ENCODE measurements at regions not wholly inside any gene's neighbourhood (a gene's known extent, or its start where the extent isn't known, plus 50 kb on each side); places are given as distances from the start of the nearest gene placed in this dataset.
A peak's percentile ranks its signal among the peaks of the same experiment; 100 is the strongest.

DNA sequence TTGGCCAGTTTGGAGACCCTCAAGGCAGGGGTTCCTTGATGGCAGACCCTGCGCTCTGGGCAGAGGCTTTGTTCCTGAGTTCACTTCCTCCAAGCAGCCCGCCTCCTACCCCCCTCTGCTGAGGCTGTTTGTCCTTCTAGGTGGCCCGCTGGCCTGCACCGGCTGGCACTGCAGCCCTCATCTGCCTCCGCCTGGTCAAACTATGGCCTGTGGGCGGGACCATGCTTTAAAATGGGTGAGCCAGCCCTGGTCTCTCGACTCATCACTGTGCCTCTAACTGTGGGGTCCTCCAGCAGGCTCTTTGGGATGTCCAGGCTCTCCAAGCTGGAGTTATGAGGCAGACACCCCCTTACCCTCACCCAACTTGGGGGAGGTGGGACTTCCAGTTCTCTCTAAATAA lies 78.9 kb upstream of the SLC22A11 start:
- no peak for ATAC-seq
- peaks cover 56% of the 10 kb centered on the region for H3K27me3 Mint-ChIP-seq
- H3K9me3 Mint-ChIP-seq: no peaks in the 10 kb centered on the region
- H3K4me1 Mint-ChIP-seq: no peaks in the 10 kb centered on the region
- H3K36me3 Mint-ChIP-seq: no peaks in the 10 kb centered on the region
- H3K27ac Mint-ChIP-seq: no peak overlapping the region
- H3K4me3 Mint-ChIP-seq: no peak overlapping the region

DNA sequence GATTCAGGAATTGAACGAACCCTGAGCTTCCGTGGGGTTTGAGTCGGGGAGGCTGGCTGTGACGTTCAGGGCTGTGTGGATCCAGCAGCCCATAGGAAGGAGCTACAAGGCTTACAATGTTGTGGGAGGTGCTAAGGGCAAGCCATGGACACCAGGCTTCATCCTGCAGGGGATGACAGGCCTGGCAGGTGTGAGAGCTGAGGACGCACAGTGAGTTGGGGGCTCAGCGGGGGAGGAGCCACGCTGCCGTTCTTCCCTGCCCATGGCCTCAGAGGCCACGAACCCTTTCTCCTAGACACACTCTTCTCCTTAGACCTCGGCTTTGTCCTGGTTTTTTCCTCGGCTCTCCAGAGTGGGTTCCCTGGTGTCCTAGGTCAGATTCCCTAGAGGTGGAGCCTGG lies 78.1 kb upstream of the SLC22A11 start:
- H3K36me3 Mint-ChIP-seq: no peaks in the 10 kb centered on the region
- H3K4me3 Mint-ChIP-seq: no peak overlapping the region
- H3K27ac Mint-ChIP-seq: no peak overlapping the region
- H3K4me1 Mint-ChIP-seq: no peaks in the 10 kb centered on the region
- ATAC-seq: no peak
- H3K27me3 Mint-ChIP-seq: peaks cover 52% of the 10 kb centered on the region
- H3K9me3 Mint-ChIP-seq: no peaks in the 10 kb centered on the region

DNA sequence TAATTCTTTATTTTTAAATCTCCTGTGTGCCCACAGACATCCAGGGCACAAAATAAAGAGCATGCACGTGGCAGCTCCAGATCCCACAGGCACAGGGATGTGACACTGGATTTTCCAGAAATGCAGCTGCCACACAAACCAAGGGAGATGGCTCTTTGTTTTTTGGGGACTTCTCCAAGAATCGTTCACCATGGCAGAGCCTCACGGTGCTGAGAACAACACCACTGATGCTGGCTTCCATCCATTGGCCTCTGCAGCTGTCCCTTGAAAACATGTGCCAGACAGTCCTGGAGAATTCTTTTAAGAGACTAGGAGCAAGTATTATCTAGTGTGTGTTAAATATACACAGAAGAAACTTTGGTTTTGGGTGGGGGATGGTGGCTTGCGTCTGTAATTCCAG lies 73.2 kb upstream of the SLC22A11 start:
- Mint-ChIP-seq H3K27ac (no peak overlapping the region), H3K9me3 (no peaks in the 10 kb centered on the region), H3K36me3 (no peaks in the 10 kb centered on the region), H3K4me1 (no peaks in the 10 kb centered on the region), H3K27me3 (peaks cover 46% of the 10 kb centered on the region), H3K4me3 (no peak overlapping the region)
- no peak for ATAC-seq

DNA sequence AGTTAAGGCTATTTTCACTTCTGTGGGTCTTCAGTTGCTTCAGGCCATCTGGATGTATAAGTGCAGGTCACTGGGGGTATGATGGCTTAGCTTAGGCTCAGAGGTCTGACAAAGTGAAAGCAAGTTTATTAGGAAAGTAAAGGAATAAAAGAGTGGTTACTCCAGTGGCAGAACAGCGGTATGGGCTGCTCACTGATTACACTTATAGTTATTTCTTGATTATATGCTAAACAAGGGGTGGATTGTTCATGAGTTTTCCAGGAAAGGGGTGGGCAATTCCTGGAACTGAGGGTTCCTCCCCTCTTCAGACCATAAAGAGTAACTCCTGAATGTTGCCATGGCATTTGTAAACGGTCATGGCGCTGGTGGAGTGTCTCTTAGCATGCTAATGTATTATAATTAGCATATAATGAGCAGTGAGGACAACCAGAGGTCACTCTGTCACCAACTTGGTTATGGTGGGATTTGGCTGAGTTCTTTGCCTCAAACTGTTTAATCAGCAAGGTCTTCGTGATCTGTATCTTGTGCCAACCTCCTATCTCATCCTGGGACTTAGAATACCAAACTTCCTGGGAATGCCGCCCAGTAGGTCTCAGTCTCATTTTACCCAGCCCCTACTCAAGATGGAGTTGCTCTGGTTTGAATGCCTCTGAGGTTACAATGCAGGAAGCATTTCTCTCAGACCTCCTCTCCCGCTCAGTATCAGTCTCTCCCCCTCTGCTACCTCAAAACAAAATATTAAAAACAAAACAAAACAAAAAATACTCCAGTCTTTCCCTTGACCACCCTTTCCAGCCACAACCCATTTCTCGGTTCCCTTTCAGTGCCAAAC lies 71.3 kb upstream of the SLC22A11 start:
- Mint-ChIP-seq H3K36me3 (no peaks in the 10 kb centered on the region), H3K9me3 (no peaks in the 10 kb centered on the region), H3K27ac (no peak overlapping the region), H3K27me3 (peaks cover 36% of the 10 kb centered on the region), H3K4me3 (no peak overlapping the region), H3K4me1 (peaks cover 2% of the 10 kb centered on the region)
- ATAC-seq: no peak

DNA sequence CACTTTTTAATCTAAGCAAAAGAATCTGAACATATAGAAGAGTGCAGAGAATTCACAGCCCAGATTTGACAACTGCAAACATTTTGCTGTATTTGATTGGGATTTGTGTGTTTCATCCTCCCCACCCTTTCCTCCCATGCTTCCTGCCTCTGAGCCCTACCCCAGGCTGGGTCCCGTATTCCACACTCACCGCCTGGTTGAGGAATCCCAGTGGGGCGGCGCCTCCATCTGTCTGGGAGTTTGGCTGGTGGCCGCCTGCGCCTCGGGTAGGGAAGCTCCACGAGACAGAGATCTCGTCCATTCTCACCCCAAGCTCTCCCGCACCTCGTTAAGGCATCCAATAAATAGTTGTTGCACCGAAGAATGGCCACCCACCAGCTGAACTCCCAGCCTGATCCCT lies 70.7 kb upstream of the SLC22A11 start:
- Mint-ChIP-seq H3K27me3 (peaks cover 43% of the 10 kb centered on the region), H3K4me3 (no peak overlapping the region), H3K27ac (no peak overlapping the region), H3K36me3 (no peaks in the 10 kb centered on the region), H3K9me3 (no peaks in the 10 kb centered on the region), H3K4me1 (peaks cover 9% of the 10 kb centered on the region)
- no peak for ATAC-seq

DNA sequence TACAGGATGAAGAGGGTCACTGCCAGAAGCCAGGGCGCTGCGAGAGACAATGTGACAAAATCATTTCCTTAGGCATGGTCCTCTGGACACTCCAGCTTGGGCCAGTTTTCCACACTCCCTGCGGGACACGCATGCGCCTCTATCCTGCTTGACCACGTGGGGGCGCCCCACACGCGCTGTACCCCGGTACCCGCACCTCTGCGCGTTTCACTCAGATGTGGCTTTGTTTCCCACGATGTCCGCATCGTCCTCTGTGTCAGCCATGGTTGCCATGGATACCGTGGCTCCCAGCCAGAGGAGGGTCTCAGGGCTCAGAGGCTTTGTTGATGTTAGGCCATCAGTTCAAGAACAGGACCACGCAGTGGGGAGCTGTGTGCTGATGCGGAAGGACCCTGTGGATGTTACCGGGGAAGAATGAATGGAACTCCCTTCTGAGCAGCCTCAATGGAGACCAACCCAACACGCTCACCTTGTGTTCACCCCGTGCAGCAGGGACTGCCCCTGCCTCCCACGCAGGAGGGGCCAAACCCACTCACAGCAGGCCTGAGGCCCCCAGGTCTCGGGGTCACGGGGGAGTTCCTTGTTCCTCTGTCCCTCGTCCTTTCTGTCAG lies 65.8 kb upstream of the SLC22A11 start:
- no peaks in the 10 kb centered on the region for H3K9me3 Mint-ChIP-seq
- peak; percentile 39 for ATAC-seq
- H3K4me3 Mint-ChIP-seq: no peak overlapping the region
- H3K27ac Mint-ChIP-seq: no peak overlapping the region
- no peaks in the 10 kb centered on the region for H3K36me3 Mint-ChIP-seq
- peaks cover 28% of the 10 kb centered on the region for H3K4me1 Mint-ChIP-seq
- H3K27me3 Mint-ChIP-seq: peaks cover 38% of the 10 kb centered on the region

DNA sequence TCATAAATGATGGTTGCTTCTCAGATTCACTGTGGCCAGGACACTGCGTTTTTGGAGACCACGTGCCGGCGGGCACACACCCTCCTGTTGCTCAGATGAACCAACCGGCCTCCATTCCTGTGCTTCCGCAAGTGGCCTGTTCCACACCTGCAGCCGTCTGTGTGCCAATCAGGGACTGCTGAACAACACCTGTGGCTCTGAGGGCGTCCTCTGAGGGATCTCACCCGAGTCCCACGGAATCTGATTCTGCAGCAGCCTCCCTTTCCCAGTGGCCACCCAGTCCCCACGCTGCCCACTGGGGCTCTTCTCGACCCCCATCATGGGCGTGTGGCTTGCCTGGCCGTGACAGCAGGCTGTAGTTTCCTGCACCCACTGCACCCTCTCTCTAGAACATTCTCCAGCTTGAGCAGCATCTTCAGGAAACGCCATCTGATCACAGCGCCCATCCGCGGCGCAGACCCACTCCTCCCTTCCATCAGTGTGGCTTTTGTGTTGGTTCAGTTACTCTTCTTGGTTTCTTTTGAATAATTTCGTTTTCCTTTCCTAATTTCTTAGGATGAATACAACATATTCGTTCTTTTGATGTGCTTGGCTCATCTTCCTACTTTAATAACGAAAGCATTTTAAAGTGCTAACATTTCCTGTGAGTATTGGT lies 65.1 kb upstream of the SLC22A11 start:
- Mint-ChIP-seq H3K4me3 (no peak overlapping the region), H3K36me3 (no peaks in the 10 kb centered on the region), H3K9me3 (no peaks in the 10 kb centered on the region), H3K4me1 (peaks cover 28% of the 10 kb centered on the region), H3K27me3 (peaks cover 31% of the 10 kb centered on the region), H3K27ac (no peak overlapping the region)
- no peak for ATAC-seq

DNA sequence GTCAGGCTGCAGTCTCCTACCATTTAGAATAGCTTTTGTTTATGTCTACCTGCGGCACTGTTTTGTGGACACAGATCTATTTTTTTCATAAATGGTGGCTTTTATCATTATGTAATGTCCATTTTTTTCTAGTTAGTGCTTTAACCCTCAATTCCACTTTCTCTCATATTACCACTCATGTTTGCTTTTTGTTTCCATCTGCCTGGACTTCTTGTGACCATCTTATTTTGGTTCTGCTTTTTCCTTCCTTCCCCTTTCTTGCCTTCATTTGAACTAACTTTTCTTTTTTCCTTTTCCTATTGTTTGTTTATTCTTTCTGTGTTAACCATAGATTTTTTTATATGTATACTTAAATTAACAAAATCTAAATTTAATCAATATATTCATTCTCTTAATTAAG lies 63.2 kb upstream of the SLC22A11 start:
- Mint-ChIP-seq H3K4me3 (no peak overlapping the region), H3K36me3 (no peaks in the 10 kb centered on the region), H3K9me3 (no peaks in the 10 kb centered on the region), H3K27me3 (peaks cover 23% of the 10 kb centered on the region), H3K27ac (no peak overlapping the region), H3K4me1 (peaks cover 28% of the 10 kb centered on the region)
- ATAC-seq: no peak

DNA sequence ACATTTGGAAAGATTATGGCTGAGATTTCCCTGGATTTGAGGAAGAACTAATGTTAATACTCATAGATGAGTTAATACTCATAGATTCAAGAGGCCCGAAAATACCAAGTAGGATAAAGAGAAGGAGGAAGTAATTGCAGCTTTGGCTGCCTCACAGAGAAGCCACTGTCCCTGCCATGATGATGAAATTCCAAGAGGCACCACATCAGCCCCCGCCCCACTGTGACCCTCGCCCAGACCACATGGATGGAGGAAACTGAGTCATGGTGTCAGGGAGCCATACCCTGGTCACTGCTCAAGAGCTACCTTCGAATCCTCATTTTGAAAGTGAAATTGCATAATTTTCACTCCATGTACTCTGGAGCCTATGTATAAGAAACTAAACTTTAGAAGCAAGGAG lies 57.6 kb upstream of the SLC22A11 start:
- no peak for ATAC-seq
- Mint-ChIP-seq H3K27ac (no peak overlapping the region), H3K4me1 (no peaks in the 10 kb centered on the region), H3K4me3 (no peak overlapping the region), H3K27me3 (peaks cover 9% of the 10 kb centered on the region), H3K9me3 (no peaks in the 10 kb centered on the region), H3K36me3 (no peaks in the 10 kb centered on the region)

DNA sequence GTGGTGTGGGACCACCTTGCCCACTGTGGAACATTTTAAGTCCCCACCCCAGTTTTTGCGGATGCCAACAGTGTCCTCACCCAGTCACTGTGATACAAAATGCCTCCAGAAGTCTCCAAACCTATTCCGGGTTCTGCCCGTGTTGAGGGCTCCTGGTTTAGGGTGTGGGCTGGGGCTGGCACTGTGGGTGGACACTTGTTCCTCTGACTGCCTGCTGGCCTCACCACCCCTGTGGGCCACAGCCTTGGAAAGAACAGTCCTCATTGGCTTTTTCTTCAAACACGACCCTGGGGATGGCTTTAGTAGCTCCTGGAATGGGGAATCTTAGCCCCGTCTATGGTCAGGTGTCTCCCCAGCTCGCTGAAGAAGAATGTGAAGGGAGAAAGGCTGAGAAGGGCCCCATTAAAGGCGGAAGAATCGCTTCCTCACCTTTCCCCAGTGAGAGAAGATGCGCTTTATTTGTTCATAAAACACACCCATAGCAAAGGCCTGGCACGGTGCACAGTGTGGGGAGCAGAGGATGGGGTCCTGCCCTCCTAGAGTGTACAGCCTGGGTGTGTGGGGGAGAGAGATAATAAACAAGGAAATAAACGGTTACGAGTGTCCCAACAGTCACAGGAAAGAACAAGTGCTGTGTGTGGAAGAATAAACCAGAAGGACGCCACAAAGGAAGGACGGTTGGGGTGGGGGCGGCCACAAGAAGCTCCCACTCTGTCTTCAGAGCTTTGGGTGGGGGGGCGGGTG lies 56.3 kb upstream of the SLC22A11 start:
- peaks cover 2% of the 10 kb centered on the region for H3K9me3 Mint-ChIP-seq
- H3K27ac Mint-ChIP-seq: no peak overlapping the region
- peaks cover 2% of the 10 kb centered on the region for H3K36me3 Mint-ChIP-seq
- H3K4me1 Mint-ChIP-seq: no peaks in the 10 kb centered on the region
- peaks cover 14% of the 10 kb centered on the region for H3K27me3 Mint-ChIP-seq
- H3K4me3 Mint-ChIP-seq: no peak overlapping the region
- no peak for ATAC-seq

DNA sequence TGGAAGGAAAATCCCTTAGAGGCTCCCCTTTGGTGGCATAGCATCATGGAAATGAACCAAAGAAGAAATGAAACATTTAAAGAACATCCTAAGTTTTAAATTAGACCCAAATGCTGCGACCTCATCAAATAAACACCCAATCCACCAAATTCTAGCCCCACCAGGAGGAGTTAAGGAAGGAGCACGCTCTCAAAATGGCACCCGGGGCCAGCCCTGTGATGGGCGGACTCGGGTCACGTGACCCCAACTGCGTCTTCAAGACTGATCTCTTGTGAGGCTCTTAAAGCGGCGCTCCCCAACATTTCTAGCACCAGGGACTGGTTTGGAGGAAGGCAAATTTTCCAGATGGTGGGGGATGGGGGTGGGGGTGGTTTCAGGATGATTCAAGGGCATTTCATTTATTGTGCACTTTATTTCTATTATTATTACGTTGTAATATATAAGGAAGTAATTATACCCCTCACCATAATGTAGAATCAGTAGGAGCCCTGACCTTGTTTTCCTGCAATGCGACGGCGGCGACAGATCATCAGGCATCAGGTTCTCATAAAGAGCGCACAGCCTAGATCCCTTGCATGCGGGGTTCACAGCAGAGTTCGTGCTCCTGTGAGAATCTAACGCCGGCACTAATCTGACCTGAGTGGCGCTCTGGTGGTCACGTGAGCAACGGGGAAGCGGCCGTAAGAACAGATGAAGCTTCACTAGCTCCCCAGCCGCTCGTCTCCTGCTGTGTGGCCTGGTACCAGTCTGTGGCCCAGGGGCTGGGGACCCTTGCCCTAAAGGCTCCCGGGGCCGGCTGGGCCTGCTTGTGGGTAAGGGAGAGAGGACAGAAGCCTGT lies 55.3 kb upstream of the SLC22A11 start:
- Mint-ChIP-seq H3K27me3 (peaks cover 22% of the 10 kb centered on the region), H3K27ac (no peak overlapping the region), H3K9me3 (peaks cover 5% of the 10 kb centered on the region), H3K4me1 (no peaks in the 10 kb centered on the region), H3K4me3 (no peak overlapping the region), H3K36me3 (peaks cover 6% of the 10 kb centered on the region)
- no peak for ATAC-seq

DNA sequence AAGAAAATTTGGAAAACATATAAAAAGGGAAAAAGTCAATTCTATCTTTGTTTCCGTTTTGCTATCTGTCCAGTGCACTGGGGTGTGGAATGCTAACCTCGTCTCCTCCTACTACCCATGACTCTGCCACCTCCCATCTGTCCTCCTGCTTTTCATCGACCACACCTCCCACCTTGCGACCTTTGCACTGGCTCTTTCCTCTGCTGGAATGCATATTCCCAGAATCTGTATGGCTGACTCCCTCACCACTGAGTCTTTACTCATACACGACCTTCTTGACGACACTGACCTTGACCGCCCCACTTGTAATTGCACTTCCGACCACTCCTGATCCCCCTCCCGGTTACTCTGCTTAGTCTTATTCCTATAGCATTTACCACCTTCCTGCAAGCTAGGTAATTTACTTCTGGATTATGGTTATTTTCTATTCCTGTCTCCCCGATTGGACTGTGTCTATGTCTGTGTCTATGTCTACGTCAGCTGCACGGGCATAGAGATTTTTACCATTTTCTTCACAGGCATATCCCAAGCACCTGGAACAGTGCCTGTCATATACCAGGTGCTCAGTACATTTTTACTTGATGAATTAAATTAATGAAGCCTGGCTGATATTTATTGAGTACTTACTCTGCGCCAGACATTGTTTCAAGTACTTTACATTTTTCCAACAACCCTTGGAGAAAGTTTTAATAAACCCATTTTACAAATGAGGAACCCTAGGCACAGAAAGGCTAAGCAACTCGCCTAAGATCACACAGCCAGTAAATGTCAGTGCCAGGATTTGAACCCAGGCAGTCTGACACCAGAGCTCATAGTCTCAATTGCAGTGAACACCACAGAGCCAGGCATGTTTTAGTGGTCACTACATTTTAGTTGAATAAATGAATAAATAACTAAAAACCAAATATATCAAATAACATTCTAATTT lies 54.0 kb upstream of the SLC22A11 start:
- peaks cover 5% of the 10 kb centered on the region for H3K9me3 Mint-ChIP-seq
- ATAC-seq: no peak
- H3K4me1 Mint-ChIP-seq: no peaks in the 10 kb centered on the region
- peaks cover 36% of the 10 kb centered on the region for H3K27me3 Mint-ChIP-seq
- peaks cover 6% of the 10 kb centered on the region for H3K36me3 Mint-ChIP-seq
- no peak overlapping the region for H3K27ac Mint-ChIP-seq
- H3K4me3 Mint-ChIP-seq: no peak overlapping the region

DNA sequence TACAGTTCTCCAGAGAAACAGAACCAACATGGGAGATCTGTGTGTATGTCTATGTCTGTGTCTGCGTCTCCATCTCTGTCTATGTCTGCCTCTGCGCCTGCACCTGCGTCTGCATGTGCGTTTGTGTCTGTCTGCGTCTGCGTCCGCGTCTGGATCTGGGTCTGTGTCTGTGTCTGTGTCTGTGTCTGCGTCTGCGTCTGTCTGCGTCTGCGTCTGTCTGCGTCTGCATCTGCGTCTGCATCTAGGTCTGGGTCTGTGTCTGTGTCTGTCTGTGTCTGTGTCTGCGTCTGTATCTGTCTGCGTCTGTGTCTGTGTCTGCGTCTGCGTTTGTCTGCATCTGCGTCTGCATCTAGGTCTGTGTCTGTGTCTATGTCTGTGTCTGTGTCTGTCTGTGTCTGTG lies 53.1 kb upstream of the SLC22A11 start:
- H3K4me3 Mint-ChIP-seq: no peak overlapping the region
- peaks cover 6% of the 10 kb centered on the region for H3K36me3 Mint-ChIP-seq
- H3K27ac Mint-ChIP-seq: no peak overlapping the region
- peaks cover 45% of the 10 kb centered on the region for H3K27me3 Mint-ChIP-seq
- no peak for ATAC-seq
- H3K9me3 Mint-ChIP-seq: peaks cover 5% of the 10 kb centered on the region
- H3K4me1 Mint-ChIP-seq: no peaks in the 10 kb centered on the region
